Neuron (in vitro differentiated cells): ENCODE measurements at regions not wholly inside any gene's neighbourhood (a gene's known extent, or its start where the extent isn't known, plus 50 kb on each side); places are given as distances from the start of the nearest gene placed in this dataset.
"Not testable (repeated sequence)": the region's sequence is repeated elsewhere in the genome, so short reads cannot be mapped to it uniquely, and the experiment has no call there.

Experiments used
- H2AFZ ChIP-seq: one replicate; pipeline ENCODE4 v1.6.1; 2013; ENCODE audit warnings: low read depth, mild to moderate bottlenecking, inconsistent platforms, low read length, moderate library complexity
- H3K27me3 ChIP-seq: one replicate; pipeline ENCODE4 v1.6.1; 2013; ENCODE audit warnings: low read length; ENCODE audit not compliant: insufficient read depth
- H3K36me3 ChIP-seq: one replicate; pipeline ENCODE4 v1.6.1; 2013; ENCODE audit warnings: low read length; ENCODE audit not compliant: insufficient read depth
- H3K4me1 ChIP-seq: one replicate; pipeline ENCODE4 v1.6.1; 2013; ENCODE audit warnings: low read length; ENCODE audit not compliant: insufficient read depth
- H3K4me3 ChIP-seq: 2 replicates; pipeline ENCODE4 v1.5.1; 2013; ENCODE audit warnings: mild to moderate bottlenecking, low read length, moderate library complexity
- H3K9me3 ChIP-seq: one replicate; pipeline ENCODE4 v1.6.1; 2013; ENCODE audit warnings: low read length

DNA sequence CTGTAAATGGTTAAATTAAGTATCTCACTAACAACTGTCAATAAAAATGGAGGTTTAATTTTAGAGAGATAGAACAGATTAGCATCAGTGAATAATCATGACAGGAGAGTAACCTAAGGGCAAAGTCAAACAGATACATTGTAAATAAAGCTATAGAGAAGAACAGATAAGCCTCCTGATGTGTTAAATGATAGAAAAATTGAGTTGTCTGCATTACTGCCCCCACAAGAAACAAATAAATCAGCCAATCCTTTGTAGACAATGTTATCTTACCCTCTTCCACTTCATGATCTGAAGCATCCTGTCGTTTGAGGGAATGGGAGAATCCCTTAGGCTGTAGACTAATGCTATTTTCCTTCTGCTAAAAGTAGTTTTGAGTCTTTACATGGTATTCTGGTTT is 147.8 kb downstream of the PCDH18 start:
- Histone ChIP-seq H2AFZ (no peak overlapping the region), H3K4me1 (no peaks in the 10 kb centered on the region), H3K36me3 (no peaks in the 10 kb centered on the region), H3K27me3 (no peaks in the 10 kb centered on the region), H3K9me3 (no peaks in the 10 kb centered on the region), H3K4me3 (no peak overlapping the region)

DNA sequence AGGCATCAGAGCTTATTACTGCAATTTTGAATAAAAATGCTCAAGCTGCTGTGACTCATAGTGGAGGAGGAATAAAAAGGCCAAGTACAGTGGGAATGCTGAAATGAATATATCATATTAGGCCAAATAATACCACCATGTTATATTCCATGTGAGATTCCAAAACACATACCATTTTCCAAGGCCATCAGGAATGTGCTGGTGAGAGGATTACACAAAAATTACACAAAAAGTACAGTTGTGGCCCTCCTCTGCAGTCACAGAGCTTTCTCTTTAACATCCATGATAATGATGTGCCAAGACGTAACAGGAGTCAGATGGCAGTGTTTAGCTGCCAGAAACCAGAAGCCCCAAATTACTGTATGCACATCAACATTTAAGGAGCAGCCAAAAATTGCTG is 153.5 kb downstream of the PCDH18 start:
- H3K4me3 ChIP-seq = no peak overlapping the region
- no peaks in the 10 kb centered on the region for H3K36me3 ChIP-seq
- H3K9me3 ChIP-seq = no peaks in the 10 kb centered on the region
- no peak overlapping the region for H2AFZ ChIP-seq
- H3K4me1 ChIP-seq = peaks cover 15% of the 10 kb centered on the region
- no peaks in the 10 kb centered on the region for H3K27me3 ChIP-seq

DNA sequence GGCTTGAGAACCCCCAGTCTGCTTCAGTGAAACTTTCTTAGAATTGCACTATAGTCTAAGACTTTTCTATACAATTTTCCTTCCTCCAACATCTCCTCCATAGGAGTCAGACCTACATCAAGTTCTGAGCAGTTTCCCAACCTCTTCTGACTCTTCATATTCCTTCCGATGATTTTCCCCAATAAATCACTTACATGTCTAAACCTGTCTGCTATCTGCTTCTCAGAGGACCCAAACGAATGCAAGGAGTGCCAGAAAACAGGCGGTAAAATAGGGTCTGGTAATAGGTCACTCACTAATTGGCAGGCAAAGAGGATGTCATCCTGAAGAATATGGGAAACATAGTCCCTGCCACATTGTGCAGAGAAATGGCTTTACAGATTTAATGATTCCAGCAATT is 153.9 kb downstream of the PCDH18 start:
- no peaks in the 10 kb centered on the region for H3K36me3 ChIP-seq
- no peaks in the 10 kb centered on the region for H3K9me3 ChIP-seq
- H3K27me3 ChIP-seq = no peaks in the 10 kb centered on the region
- no peak overlapping the region for H2AFZ ChIP-seq
- no peak overlapping the region for H3K4me3 ChIP-seq
- peaks cover 15% of the 10 kb centered on the region for H3K4me1 ChIP-seq

DNA sequence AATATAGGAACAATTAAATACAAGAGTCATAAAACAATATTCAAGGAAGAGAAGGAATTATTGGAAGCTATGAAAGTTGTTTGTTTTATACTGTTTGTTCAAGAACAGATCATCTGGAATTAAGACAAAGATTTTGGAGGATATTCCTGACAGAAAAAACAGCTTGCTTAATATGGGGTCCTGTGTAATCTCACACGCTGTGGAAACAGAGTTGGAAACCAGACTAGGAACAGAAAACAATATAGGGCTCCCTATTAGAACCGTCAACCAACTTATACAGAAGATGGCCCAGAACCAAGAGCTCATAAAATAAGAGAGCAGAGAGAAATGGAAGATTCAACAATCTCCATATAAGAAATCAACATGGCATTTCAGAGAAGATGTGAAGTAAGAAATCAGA is 156.0 kb downstream of the PCDH18 start:
- Histone ChIP-seq H3K36me3 (no peaks in the 10 kb centered on the region), H3K9me3 (no peaks in the 10 kb centered on the region)

DNA sequence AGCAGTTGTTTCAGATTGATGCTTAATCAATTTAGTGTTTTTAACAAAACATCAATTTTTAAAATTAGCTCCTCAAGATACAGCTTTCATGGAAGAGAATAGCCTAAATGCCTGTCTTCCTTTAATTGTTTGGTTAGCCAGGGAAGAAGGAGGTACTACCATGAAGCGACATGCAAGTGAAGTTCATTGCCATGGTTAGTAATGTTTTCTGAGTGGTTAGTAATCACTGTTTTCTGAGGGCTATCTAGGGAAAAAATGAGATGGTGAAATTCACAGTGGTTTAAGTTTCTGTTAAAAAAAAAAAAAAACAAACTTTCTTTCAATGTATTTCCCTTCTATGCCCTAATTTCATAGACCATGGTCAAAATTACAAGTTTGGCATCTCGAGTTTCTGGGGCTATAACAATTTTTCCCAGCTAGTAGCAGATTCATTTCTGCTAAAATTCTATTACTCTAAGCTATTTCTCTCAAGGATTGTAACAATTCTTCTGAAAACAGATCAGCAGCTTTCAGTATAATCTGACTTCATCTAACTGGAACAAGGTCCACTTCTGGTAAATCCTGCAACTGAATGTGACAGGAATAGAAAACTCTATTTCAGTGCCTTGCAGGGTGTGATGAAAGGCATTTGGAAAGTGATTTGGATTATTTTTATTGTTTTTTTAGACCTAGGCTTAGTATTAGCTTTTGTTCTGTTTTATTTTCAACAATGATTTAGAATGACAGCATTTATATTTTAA is 157.0 kb downstream of the PCDH18 start:
- H3K4me1 ChIP-seq = peaks cover 15% of the 10 kb centered on the region
- no peak overlapping the region for H3K4me3 ChIP-seq
- no peaks in the 10 kb centered on the region for H3K36me3 ChIP-seq
- H2AFZ ChIP-seq = peak overlapping the region; percentile 55
- no peaks in the 10 kb centered on the region for H3K27me3 ChIP-seq
- no peaks in the 10 kb centered on the region for H3K9me3 ChIP-seq

More for the DNA sequence above, 156.0 kb downstream of the PCDH18 start:
- Histone ChIP-seq H3K4me3 (no peak overlapping the region), H2AFZ (no peak overlapping the region), H3K4me1 (peaks cover 15% of the 10 kb centered on the region), H3K27me3 (no peaks in the 10 kb centered on the region)

DNA sequence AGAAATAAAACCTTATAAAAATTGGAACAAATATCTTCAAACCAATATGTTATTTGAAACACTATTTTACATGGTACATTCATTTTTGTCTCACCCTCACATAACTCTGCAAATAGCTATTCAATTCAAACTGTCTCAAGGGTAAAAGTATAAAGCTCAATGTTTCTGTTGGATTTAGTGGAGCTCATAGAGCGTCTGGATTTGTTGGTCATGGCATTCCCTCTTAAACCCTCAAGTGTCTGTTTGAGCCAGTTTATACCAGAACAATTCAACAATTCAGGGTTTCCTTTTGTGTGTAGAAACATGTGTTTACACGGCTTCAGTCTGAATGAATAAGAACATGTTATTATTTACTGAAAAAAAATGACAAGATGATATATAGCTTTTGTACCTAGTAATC is 161.6 kb downstream of the PCDH18 start:
- peaks cover 12% of the 10 kb centered on the region for H3K4me1 ChIP-seq
- no peaks in the 10 kb centered on the region for H3K9me3 ChIP-seq
- H2AFZ ChIP-seq = no peak overlapping the region
- no peaks in the 10 kb centered on the region for H3K36me3 ChIP-seq
- H3K4me3 ChIP-seq = no peak overlapping the region
- no peaks in the 10 kb centered on the region for H3K27me3 ChIP-seq

DNA sequence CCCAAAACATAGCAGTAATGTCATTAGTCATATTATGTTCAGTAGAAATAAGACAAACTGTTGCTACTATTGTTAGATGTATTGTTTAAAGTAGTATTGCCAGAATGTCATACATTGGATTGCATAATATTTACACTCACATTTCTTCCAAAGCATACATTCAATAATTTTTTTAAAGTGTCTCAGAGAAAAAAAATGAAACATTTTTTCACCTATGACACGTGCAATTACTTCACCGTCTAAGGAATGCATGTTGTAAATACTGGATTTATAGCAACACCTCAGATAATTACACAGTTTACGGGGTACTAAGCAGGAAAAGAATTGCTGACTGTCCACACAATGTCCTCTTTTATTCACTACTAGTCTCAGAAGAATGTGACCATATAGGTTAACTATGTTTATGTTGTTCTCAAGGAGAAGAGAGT is 162.1 kb downstream of the PCDH18 start:
- Histone ChIP-seq H3K36me3 (no peaks in the 10 kb centered on the region), H3K4me1 (peaks cover 8% of the 10 kb centered on the region), H3K9me3 (no peaks in the 10 kb centered on the region), H3K27me3 (no peaks in the 10 kb centered on the region), H3K4me3 (no peak overlapping the region), H2AFZ (no peak overlapping the region)

DNA sequence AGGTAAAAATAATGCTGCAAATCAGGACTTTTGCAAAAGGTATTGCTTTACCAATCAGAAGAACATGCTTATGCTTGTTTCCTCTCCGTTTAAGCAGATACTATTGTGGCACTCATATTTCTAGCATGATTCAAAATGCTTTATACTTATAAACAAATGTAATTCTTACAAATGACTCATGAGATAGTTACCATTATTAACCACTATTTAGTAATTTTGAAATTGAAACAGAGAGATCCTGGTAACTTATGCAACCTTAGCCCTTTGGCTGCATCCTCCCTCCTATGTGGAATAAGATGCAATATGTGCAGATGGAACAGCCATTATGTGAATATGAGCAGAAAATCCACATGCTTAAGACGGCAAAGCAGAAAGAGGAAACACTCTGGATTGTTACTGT is 164.7 kb downstream of the PCDH18 start:
- H3K27me3 ChIP-seq = no peaks in the 10 kb centered on the region
- H3K9me3 ChIP-seq = no peaks in the 10 kb centered on the region
- H2AFZ ChIP-seq = no peak overlapping the region
- no peaks in the 10 kb centered on the region for H3K36me3 ChIP-seq
- no peaks in the 10 kb centered on the region for H3K4me1 ChIP-seq
- no peak overlapping the region for H3K4me3 ChIP-seq

DNA sequence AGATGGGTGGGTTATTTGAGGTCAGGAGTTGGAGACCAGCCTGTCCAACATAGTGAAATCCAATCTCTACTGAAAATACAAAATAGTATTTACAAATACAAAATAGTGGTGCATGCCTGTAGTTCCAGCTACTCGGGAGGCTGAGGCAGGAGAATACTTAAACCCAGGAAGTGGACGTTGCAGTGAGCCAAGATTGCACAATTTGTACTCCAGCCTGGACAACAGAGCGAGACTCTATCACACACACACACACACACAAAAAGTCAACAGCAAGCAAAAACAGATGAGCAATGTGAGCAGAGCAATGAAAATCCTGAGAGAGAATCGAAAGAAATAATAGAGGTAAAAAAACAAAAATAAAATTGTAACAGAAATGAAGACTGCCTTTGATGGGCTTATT is 168.8 kb downstream of the PCDH18 start:
- Histone ChIP-seq H3K9me3 (no peaks in the 10 kb centered on the region), H2AFZ (no peak overlapping the region), H3K27me3 (no peaks in the 10 kb centered on the region), H3K4me1 (peaks cover 13% of the 10 kb centered on the region), H3K4me3 (no peak overlapping the region), H3K36me3 (no peaks in the 10 kb centered on the region)

DNA sequence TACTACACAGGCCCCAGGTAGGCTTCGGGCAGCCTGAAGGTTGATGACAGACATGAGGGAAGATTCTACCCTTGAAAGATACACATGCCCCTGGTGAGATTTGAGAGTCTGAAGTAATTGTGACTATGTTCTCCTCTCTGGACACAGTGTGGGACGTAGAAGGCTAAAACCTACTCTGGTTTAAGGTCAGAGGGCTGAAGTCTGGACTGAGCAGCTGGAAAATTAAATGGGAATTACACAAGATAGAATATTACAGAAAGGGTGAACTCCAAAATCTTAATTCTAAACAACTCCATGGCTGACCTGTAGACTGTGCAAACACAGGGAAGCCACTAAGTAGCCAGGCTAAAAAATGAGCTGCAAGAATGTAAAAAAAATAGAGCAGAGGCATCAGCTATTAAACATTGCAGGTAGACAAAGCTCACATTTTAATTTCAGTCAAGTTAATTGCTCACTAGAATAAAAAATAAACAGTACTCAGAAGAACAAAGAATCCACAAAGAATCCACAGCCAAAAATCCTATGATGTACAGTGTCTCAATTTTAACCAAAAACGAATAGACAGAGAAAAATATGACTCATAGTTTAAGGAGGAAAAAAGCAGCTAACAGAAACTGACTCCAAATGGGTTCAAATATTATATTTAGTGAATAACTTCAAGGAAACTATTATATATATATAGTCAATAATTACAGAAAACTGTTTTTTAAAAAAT is 170.4 kb downstream of the PCDH18 start:
- Histone ChIP-seq H3K4me1 (peaks cover 13% of the 10 kb centered on the region), H3K9me3 (no peaks in the 10 kb centered on the region), H3K4me3 (no peak overlapping the region)

DNA sequence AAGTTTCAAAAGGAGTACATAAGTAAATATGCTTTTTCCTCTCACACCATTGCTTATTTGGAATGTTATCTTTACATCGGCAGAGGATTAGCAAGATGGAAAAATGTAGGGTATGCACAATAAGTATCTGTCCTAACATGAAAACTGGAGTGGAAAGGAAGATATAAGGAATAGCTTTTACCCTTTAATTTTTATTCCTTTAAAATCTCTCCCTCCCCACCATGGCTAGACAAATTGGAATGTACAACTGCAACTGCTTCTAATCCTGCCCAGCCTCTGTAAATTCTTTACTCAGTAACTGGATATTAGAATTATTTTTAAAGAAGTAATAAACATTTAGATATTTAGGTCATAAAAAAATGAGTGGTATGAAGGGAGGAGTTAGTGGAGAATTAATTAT is 171.5 kb downstream of the PCDH18 start:
- Histone ChIP-seq H3K27me3 (no peaks in the 10 kb centered on the region), H3K9me3 (no peaks in the 10 kb centered on the region), H3K4me1 (peaks cover 13% of the 10 kb centered on the region), H2AFZ (no peak overlapping the region), H3K4me3 (no peak overlapping the region), H3K36me3 (no peaks in the 10 kb centered on the region)

More for the DNA sequence above, 170.4 kb downstream of the PCDH18 start:
- Histone ChIP-seq H2AFZ (no peak overlapping the region), H3K36me3 (no peaks in the 10 kb centered on the region), H3K27me3 (no peaks in the 10 kb centered on the region)

DNA sequence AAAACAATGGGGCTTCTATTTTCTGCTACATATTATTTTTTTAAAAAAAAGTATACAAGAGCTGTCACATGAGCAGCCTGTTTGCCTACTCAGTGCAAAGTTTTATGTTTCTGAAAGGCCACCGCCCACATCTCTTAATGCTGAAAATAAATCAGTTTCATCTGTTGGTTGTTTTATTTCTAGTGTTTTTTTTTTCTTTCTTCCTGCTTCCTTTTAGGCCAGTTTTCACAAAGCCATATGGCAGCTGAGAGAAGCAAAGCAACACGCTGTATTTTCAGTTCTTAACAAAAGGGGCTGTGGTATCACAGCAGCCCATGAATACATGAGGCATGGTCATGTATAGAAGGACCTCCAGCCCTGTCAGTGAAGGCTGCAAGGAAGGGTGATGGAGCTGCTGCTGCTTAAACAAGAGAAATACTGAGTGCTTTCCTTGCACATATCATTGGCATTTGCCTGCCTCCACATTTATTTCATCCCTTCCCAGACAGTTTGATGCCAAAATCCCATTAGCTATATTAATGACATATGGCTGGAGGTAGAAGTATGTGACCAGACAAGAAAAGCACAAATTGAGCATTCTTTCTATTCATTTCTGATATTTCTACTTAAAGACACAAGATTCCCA is 172.5 kb downstream of the PCDH18 start:
- H3K36me3 ChIP-seq = no peaks in the 10 kb centered on the region
- no peaks in the 10 kb centered on the region for H3K9me3 ChIP-seq
- H3K27me3 ChIP-seq = no peaks in the 10 kb centered on the region
- no peak overlapping the region for H3K4me3 ChIP-seq
- H2AFZ ChIP-seq = peak overlapping the region; percentile 66
- peaks cover 13% of the 10 kb centered on the region for H3K4me1 ChIP-seq

DNA sequence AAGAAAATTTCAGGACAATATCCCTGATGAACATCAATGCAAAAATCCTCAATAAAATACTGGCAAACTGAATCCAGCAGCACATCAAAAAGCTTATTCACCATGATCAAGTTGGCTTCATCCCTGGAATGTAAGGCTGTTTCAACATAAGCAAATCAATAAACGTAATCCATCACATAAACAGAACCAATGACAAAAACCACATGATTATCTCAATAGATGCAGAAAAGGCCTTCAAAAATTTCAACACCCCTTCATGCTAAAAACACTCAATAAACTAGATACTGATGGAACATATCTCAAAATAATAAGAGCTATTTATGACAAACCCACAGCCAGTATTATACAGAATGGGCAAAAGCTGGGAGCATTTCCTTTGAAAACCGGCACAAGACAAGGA is 177.7 kb downstream of the PCDH18 start:
- not testable (repeated sequence) for H3K36me3 ChIP-seq, H3K4me3 ChIP-seq, H3K27me3 ChIP-seq, H3K4me1 ChIP-seq, H3K9me3 ChIP-seq, H2AFZ ChIP-seq
